22Rv1 (cell line): ENCODE measurements at regions not wholly inside any gene's neighbourhood (a gene's known extent, or its start where the extent isn't known, plus 50 kb on each side); places are given as distances from the start of the nearest gene placed in this dataset.

Source experiments
- CTCF ChIP-seq: fragments of 450-650 bp; IDR thresholded peaks from 2 replicates; pipeline ENCODE4 v1.5.1; 2017; ENCODE audit warnings: mild to moderate bottlenecking
- ZFX ChIP-seq: fragments of 450-650 bp; IDR thresholded peaks from 2 replicates; pipeline ENCODE4 v1.6.1; 2017; ENCODE audit warnings: antibody characterized with exemption, borderline replicate concordance

DNA sequence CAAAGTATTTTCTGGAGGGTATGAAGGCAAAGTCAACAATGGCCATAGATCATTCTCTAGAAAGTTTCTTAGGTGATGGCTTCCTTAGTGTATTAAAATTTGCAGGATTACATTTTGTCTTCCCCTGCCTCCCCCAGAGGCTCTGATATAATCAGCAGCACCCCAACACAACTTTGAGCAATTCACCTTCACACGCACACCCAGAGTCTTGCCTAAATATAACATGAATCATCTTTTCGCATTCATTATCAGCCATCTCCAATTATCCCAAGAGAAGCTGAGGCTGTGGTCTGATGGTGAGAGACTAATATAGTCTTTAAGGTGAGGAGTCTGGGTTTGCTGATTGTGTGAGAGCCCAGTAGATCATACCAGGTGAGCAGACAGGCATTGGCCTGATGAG, 343.0 kb downstream of the RRAGC start:
- TF ChIP-seq CTCF (no peak), ZFX (no peak)
